ENCODE measurements at regions not wholly inside any gene's neighbourhood (a gene's known extent, or its start where the extent isn't known, plus 50 kb on each side); places are given as distances from the start of the nearest gene placed in this dataset.

- no peak for DNase-seq
- Histone ChIP-seq H3K27me3 (ENCODE audit: insufficient read depth, low read depth, severe bottlenecking) (no peaks in the 10 kb centered on the region), H3K36me3 (no peaks in the 10 kb centered on the region), H3K27ac (no peak overlapping the region), H3K4me3 (ENCODE audit: low read depth, low read length) (no peak overlapping the region), H3K9me3 (ENCODE audit: severe bottlenecking) (no peaks in the 10 kb centered on the region)
- no peak for TF ChIP-seq CTCF (IDR thresholded peaks at IDR 0.05; ENCODE audit: low read depth, low read length)
Measured at GRCh38 chr16:59737274-59737673, 1003.2 kb upstream of the GOT2 start.

- Histone ChIP-seq H3K4me3 (ENCODE audit: low read depth, low read length) (no peak overlapping the region), H3K27me3 (ENCODE audit: insufficient read depth, low read depth, severe bottlenecking) (no peaks in the 10 kb centered on the region), H3K9me3 (ENCODE audit: severe bottlenecking) (no peaks in the 10 kb centered on the region), H3K27ac (no peak overlapping the region), H3K36me3 (no peaks in the 10 kb centered on the region)
- TF ChIP-seq CTCF (IDR thresholded peaks at IDR 0.05; ENCODE audit: low read depth, low read length), result no peak
- DNase-seq, result no peak
Measured at GRCh38 chr16:59733321-59733720, 999.2 kb upstream of the GOT2 start.

GRCh38 chr16:59729613-59730012 lies 995.5 kb upstream of the GOT2 start:
- no peak overlapping the region for H3K4me3 ChIP-seq (ENCODE audit: low read depth, low read length)
- no peak overlapping the region for H3K27ac ChIP-seq
- TF ChIP-seq CTCF (IDR thresholded peaks at IDR 0.05; ENCODE audit: low read depth, low read length), result no peak

GRCh38 chr16:59719121-59719520 lies 985.0 kb upstream of the GOT2 start:
- H3K27ac ChIP-seq, result no peak overlapping the region
- no peaks in the 10 kb centered on the region for H3K36me3 ChIP-seq
- H3K9me3 ChIP-seq (ENCODE audit: severe bottlenecking), result no peaks in the 10 kb centered on the region
- DNase-seq, result no peak
- H3K27me3 ChIP-seq (ENCODE audit: insufficient read depth, low read depth, severe bottlenecking), result no peaks in the 10 kb centered on the region
- H3K4me3 ChIP-seq (ENCODE audit: low read depth, low read length), result no peak overlapping the region
- TF ChIP-seq CTCF (IDR thresholded peaks at IDR 0.05; ENCODE audit: low read depth, low read length), result no peak

More at GRCh38 chr16:59729613-59730012, 995.5 kb upstream of the GOT2 start:
- H3K27me3 ChIP-seq (ENCODE audit: insufficient read depth, low read depth, severe bottlenecking), result no peaks in the 10 kb centered on the region
- H3K36me3 ChIP-seq, result no peaks in the 10 kb centered on the region
- no peak for DNase-seq
- no peaks in the 10 kb centered on the region for H3K9me3 ChIP-seq (ENCODE audit: severe bottlenecking)

GRCh38 chr16:59707436-59708226 lies 973.5 kb upstream of the GOT2 start:
- Histone ChIP-seq H3K27me3 (ENCODE audit: insufficient read depth, low read depth, severe bottlenecking) (no peaks in the 10 kb centered on the region), H3K4me3 (ENCODE audit: low read depth, low read length) (no peak overlapping the region), H3K9me3 (ENCODE audit: severe bottlenecking) (no peaks in the 10 kb centered on the region), H3K36me3 (no peaks in the 10 kb centered on the region), H3K27ac (no peak overlapping the region)
- DNase-seq, result no peak
- no peak for TF ChIP-seq CTCF (IDR thresholded peaks at IDR 0.05; ENCODE audit: low read depth, low read length)

Measured in WERI-Rb-1 (cell line).